ENCODE measurements at regions not wholly inside any gene's neighbourhood (a gene's known extent, or its start where the extent isn't known, plus 50 kb on each side); places are given as distances from the start of the nearest gene placed in this dataset.

DNA sequence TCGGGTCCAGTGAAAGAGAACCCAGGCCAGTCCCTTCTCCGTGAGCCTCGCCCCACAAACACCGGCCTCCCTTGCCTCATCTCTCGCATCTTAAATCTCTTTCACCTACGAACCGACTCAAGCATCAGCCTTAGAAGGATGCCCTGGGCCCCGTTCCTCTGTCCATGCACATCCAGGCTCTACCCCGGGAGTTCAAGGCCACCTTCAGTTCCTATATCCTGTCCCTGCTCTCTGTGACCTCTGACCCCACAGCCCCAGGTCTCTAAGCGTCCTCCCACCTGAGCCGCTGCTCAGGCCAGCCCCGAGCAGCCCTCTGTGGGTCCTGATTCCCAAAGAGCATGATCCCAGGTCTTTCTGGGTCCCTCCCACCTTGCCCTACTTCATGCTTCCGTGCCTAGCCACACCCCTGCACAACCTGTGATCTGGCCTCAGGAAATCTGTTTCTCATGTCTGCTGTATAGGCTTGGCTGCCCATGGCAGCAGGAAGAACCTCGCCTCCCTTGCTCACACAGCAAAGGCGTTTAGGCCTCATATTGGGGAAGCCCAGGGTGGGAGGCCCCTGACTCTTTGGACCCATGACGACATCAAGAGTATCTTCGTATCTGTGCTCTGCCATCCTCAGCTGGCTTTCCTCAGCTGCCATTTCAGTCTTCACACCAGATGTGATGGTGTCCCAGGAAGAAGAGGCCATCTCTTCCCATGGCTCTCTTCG lies 77.5 kb upstream of the SEPTIN5 start:
- Histone ChIP-seq H3K4me1 (ENCODE audit: control insufficient read depth in 2 of 2, insufficient read depth in 2 of 2, low read length in 2 of 2) (no peaks in the 10 kb centered on the region), H2AFZ (ENCODE audit: insufficient read depth, low read depth, low read length, poor library complexity, severe bottlenecking) (no peak overlapping the region), H3K36me3 (replicated peaks in 1 of 2; ENCODE audit: control extremely low read depth in 1 of 2, control insufficient read depth in 1 of 2, extremely low read depth in 1 of 2, insufficient read depth in 2 of 2, low read length in 1 of 2) (no peaks in the 10 kb centered on the region), H3K27ac (ENCODE audit: low read length in 2 of 2) (no peak overlapping the region), H3K27me3 (replicated peaks in 1 of 4; ENCODE audit: control extremely low read depth in 1 of 4, control insufficient read depth in 3 of 4, insufficient read depth in 4 of 4, low read length in 3 of 4) (peaks cover 0 to 9% (median under 1%) of the 10 kb centered on the region in 4 experiments), H3K9me3 (ENCODE audit: control extremely low read depth in 1 of 3, control insufficient read depth in 2 of 3, insufficient read depth in 1 of 3, low read length in 2 of 3) (no peaks in the 10 kb centered on the region), H4K20me1 (ENCODE audit: control insufficient read depth, insufficient read depth, low read length, poor library complexity, severe bottlenecking) (no peaks in the 10 kb centered on the region), H3K4me3 (ENCODE audit: control extremely low read depth in 1 of 5, extremely low read depth in 1 of 5, insufficient read depth in 1 of 5, low read depth in 2 of 5, low read length in 4 of 5) (no peak overlapping the region), H3K9ac (ENCODE audit: low read length) (no peak overlapping the region), H3K79me2 (ENCODE audit: control insufficient read depth, insufficient read depth, low read length) (no peaks in the 10 kb centered on the region), H3K4me2 (replicated peaks; ENCODE audit: low read depth, low read length, poor library complexity, severe bottlenecking) (no peak overlapping the region)
- H3K27ac Mint-ChIP-seq: no peak overlapping the region
- CTCF ChIA-PET: no interaction called here
- no peak overlapping the region for H3K4me3 Mint-ChIP-seq
- no peaks in the 10 kb centered on the region for H3K4me1 Mint-ChIP-seq
- intact Hi-C loops (cut with micrococcal nuclease): no loop called here
- POLR2A ChIA-PET: no interaction called here
- ATAC-seq (ENCODE audit: low read depth): no peak
- H3K9me3 Mint-ChIP-seq (ENCODE audit: insufficient read depth): no peaks in the 10 kb centered on the region
- no peak for TF ChIP-seq EZH2 (IDR thresholded peaks at IDR 0.05; ENCODE audit: borderline replicate concordance, insufficient read depth, low read depth, low read length, poor library complexity, severe bottlenecking)
- TF ChIP-seq, protein P1, sequence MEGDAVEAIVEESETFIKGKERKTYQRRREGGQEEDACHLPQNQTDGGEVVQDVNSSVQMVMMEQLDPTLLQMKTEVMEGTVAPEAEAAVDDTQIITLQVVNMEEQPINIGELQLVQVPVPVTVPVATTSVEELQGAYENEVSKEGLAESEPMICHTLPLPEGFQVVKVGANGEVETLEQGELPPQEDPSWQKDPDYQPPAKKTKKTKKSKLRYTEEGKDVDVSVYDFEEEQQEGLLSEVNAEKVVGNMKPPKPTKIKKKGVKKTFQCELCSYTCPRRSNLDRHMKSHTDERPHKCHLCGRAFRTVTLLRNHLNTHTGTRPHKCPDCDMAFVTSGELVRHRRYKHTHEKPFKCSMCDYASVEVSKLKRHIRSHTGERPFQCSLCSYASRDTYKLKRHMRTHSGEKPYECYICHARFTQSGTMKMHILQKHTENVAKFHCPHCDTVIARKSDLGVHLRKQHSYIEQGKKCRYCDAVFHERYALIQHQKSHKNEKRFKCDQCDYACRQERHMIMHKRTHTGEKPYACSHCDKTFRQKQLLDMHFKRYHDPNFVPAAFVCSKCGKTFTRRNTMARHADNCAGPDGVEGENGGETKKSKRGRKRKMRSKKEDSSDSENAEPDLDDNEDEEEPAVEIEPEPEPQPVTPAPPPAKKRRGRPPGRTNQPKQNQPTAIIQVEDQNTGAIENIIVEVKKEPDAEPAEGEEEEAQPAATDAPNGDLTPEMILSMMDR (IDR thresholded peaks at IDR 0.05): no peak
- H3K27me3 Mint-ChIP-seq: peaks cover 24% of the 10 kb centered on the region
- WGBS (ENCODE audit: insufficient coverage): 92% methylated on average over 18 of the region's 18 CpGs
- DNase-seq: no peak

DNA sequence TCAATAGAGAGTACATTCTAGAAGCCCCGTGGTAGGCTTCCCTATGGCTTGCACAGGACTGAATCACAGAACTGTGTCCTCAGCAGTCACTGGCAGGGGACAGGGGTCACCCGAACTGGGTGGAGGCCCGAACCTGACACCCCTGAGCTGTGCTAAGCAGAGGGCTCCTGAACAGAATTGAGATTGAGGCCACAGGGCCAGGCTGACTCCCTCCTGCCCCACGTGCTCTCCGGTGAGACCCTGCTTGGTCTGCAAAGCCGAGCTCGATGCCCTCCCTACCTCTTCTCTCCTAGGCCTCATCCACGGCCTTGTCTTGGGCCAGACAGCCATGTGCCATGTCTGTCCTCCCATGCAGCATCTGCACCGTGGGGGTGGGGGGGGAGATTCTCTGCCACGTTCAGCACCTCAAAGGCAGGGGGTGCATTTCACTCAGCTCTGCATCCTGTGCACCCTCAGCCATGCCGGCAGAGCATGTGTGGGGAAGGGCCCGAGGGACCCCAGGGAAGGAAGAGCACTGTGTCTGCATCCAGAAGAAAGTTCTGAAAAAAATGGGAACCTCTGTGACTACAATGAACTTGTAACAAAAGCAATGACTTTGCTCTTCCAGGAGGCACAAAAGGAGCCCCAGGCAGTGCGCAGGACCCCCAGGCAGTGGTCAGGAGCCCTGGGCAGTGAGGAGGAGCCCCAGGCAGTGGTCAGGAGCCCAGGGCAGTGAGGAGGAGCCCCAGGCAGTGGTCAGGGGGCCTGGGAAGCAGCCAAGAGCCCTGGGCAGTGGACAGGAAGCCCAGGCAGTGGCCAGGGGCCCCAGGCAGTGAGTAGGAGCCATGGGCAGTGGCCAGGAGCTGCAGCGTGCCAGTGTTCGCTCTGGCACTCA lies 76.7 kb upstream of the SEPTIN5 start:
- H3K4me2 ChIP-seq (replicated peaks; ENCODE audit: low read depth, low read length, poor library complexity, severe bottlenecking): no peak overlapping the region
- TF ChIP-seq, protein P1 (IDR thresholded peaks at IDR 0.05): no peak
- TF ChIP-seq EZH2 (IDR thresholded peaks at IDR 0.05; ENCODE audit: borderline replicate concordance, insufficient read depth, low read depth, low read length, poor library complexity, severe bottlenecking): no peak
- DNase-seq: no peak
- Mint-ChIP-seq H3K27ac (no peak overlapping the region), H3K27me3 (peaks cover 18% of the 10 kb centered on the region), H3K4me3 (no peak overlapping the region), H3K9me3 (ENCODE audit: insufficient read depth) (no peaks in the 10 kb centered on the region), H3K4me1 (no peaks in the 10 kb centered on the region)
- WGBS (ENCODE audit: insufficient coverage): 69% methylated on average over 11 of the region's 15 CpGs
- no peak overlapping the region for H3K9ac ChIP-seq (ENCODE audit: low read length)
- H3K36me3 ChIP-seq (replicated peaks in 1 of 2; ENCODE audit: control extremely low read depth in 1 of 2, control insufficient read depth in 1 of 2, extremely low read depth in 1 of 2, insufficient read depth in 2 of 2, low read length in 1 of 2): no peaks in the 10 kb centered on the region
- ChIA-PET CTCF (no interaction called here), POLR2A (no interaction called here)
- no peaks in the 10 kb centered on the region for H3K9me3 ChIP-seq (ENCODE audit: control extremely low read depth in 1 of 3, control insufficient read depth in 2 of 3, insufficient read depth in 1 of 3, low read length in 2 of 3)
- H3K4me3 ChIP-seq (ENCODE audit: control extremely low read depth in 1 of 5, extremely low read depth in 1 of 5, insufficient read depth in 1 of 5, low read depth in 2 of 5, low read length in 4 of 5): no peak overlapping the region
- ATAC-seq (ENCODE audit: low read depth): no peak
- no peaks in the 10 kb centered on the region for H3K4me1 ChIP-seq (ENCODE audit: control insufficient read depth in 2 of 2, insufficient read depth in 2 of 2, low read length in 2 of 2)
- intact Hi-C loops (cut with micrococcal nuclease): no loop called here
- peaks cover 0 to 4% (median 0%) of the 10 kb centered on the region in 4 experiments for H3K27me3 ChIP-seq (replicated peaks in 1 of 4; ENCODE audit: control extremely low read depth in 1 of 4, control insufficient read depth in 3 of 4, insufficient read depth in 4 of 4, low read length in 3 of 4)
- no peak overlapping the region for H3K27ac ChIP-seq (ENCODE audit: low read length in 2 of 2)
- H3K79me2 ChIP-seq (ENCODE audit: control insufficient read depth, insufficient read depth, low read length): no peaks in the 10 kb centered on the region
- no peak overlapping the region for H2AFZ ChIP-seq (ENCODE audit: insufficient read depth, low read depth, low read length, poor library complexity, severe bottlenecking)
- H4K20me1 ChIP-seq (ENCODE audit: control insufficient read depth, insufficient read depth, low read length, poor library complexity, severe bottlenecking): no peaks in the 10 kb centered on the region
